ENCODE measurements at regions not wholly inside any gene's neighbourhood (a gene's known extent, or its start where the extent isn't known, plus 50 kb on each side); places are given as distances from the start of the nearest gene placed in this dataset.
"Not testable (repeated sequence)": the region's sequence is repeated elsewhere in the genome, so short reads cannot be mapped to it uniquely, and the experiment has no call there.

- Histone ChIP-seq H3K36me3 (no peaks in the 10 kb centered on the region), H3K27me3 (no peaks in the 10 kb centered on the region), H3K4me1 (no peaks in the 10 kb centered on the region), H3K27ac (no peak overlapping the region), H3K9me3 (no peaks in the 10 kb centered on the region), H3K4me3 (no peak overlapping the region)
- TF ChIP-seq, protein P1, sequence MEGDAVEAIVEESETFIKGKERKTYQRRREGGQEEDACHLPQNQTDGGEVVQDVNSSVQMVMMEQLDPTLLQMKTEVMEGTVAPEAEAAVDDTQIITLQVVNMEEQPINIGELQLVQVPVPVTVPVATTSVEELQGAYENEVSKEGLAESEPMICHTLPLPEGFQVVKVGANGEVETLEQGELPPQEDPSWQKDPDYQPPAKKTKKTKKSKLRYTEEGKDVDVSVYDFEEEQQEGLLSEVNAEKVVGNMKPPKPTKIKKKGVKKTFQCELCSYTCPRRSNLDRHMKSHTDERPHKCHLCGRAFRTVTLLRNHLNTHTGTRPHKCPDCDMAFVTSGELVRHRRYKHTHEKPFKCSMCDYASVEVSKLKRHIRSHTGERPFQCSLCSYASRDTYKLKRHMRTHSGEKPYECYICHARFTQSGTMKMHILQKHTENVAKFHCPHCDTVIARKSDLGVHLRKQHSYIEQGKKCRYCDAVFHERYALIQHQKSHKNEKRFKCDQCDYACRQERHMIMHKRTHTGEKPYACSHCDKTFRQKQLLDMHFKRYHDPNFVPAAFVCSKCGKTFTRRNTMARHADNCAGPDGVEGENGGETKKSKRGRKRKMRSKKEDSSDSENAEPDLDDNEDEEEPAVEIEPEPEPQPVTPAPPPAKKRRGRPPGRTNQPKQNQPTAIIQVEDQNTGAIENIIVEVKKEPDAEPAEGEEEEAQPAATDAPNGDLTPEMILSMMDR (IDR thresholded peaks at IDR 0.05) = no peak
- intact Hi-C loops (cut with DNase I; ENCODE audit: low total_unique reads) = no loop called here
- DNase-seq (ENCODE audit: low spot score in 2 of 2) = no peak
Measured at GRCh38 chr6:81353262-81353661, 399.2 kb downstream of the TENT5A start.

DNA sequence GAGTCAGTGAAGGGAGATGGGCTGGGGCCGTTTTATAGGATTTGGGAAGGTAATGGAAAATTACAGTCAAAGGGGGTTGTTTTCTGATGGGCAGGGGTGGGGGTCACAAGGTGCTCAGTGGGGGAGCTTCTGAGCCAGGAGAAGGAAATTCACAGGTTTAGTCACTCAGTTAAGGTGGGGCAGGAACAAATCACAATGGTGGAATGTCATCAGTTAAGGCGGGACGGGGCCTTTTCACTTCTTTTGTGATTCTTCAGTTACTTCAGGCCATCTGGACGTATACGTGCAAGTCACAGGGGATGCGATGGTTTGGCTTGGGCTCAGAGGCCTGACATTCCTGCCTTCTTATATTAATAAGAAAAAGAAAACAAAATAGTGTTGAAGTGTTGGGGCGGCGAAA, 408.5 kb downstream of the TENT5A start:
- intact Hi-C loops (cut with DNase I; ENCODE audit: low total_unique reads) = loop anchor here (5.0 kb wide), 1 partner anchor 887 kb away; no protein-coding TSS in a partner anchor
- not testable (repeated sequence) for H3K27ac ChIP-seq; H3K4me1 ChIP-seq; H3K9me3 ChIP-seq; H3K36me3 ChIP-seq; DNase-seq (ENCODE audit: low spot score in 2 of 2); H3K4me3 ChIP-seq; H3K27me3 ChIP-seq

DNA sequence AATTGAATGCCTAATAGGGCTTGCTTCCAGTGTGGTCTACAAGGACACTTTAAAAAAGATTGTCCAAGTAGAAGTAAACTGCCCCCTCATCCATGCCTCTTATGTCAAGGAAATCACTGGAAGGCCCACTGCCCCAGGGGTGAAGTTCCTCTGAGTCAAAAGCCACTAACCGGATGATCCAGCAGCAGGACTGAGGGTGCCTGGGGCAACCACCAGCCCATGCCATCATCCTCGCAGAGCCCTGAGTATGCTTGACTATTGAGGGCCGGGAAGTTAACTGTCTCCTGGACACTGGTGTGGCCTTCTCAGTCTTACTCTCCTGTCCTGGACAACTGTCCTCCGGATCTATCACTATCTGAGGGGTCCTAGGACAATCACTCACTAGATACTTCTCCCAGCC, 411.5 kb downstream of the TENT5A start:
- Histone ChIP-seq H3K4me1 (no peaks in the 10 kb centered on the region), H3K9me3 (no peaks in the 10 kb centered on the region), H3K36me3 (no peaks in the 10 kb centered on the region), H3K27me3 (no peaks in the 10 kb centered on the region), H3K4me3 (no peak overlapping the region), H3K27ac (no peak overlapping the region)
- intact Hi-C loops (cut with DNase I; ENCODE audit: low total_unique reads) = loop anchor here (5.0 kb wide), 1 partner anchor 884 kb away; no protein-coding TSS in a partner anchor
- no peak for TF ChIP-seq POLR2AphosphoS5 (IDR thresholded peaks at IDR 0.05)
- TF ChIP-seq, protein P1 (IDR thresholded peaks at IDR 0.05) = no peak
- TF ChIP-seq POLR2A (IDR thresholded peaks at IDR 0.05) = no peak
- no peak for DNase-seq (ENCODE audit: low spot score in 2 of 2)

- Histone ChIP-seq H3K4me3 (no peak overlapping the region), H3K4me1 (no peaks in the 10 kb centered on the region), H3K9me3 (no peaks in the 10 kb centered on the region), H3K27ac (no peak overlapping the region), H3K36me3 (no peaks in the 10 kb centered on the region), H3K27me3 (no peaks in the 10 kb centered on the region)
- DNase-seq (ENCODE audit: low spot score in 2 of 2) = no peak
- TF ChIP-seq, protein P1 (IDR thresholded peaks at IDR 0.05) = no peak
- TF ChIP-seq POLR2A (IDR thresholded peaks at IDR 0.05) (no peak), POLR2AphosphoS5 (IDR thresholded peaks at IDR 0.05) (no peak)
- intact Hi-C loops (cut with DNase I; ENCODE audit: low total_unique reads) = no loop called here
Measured at GRCh38 chr6:81331526-81331925, 421.0 kb downstream of the TENT5A start.

GRCh38 chr6:81328700-81329099, 423.8 kb downstream of the TENT5A start:
- no peak for DNase-seq (ENCODE audit: low spot score in 2 of 2)
- H3K36me3 ChIP-seq = no peaks in the 10 kb centered on the region
- no peak overlapping the region for H3K27ac ChIP-seq
- no peaks in the 10 kb centered on the region for H3K9me3 ChIP-seq
- H3K4me3 ChIP-seq = no peak overlapping the region
- no peaks in the 10 kb centered on the region for H3K27me3 ChIP-seq
- intact Hi-C loops (cut with DNase I; ENCODE audit: low total_unique reads) = no loop called here
- no peaks in the 10 kb centered on the region for H3K4me1 ChIP-seq
- TF ChIP-seq, protein P1 (IDR thresholded peaks at IDR 0.05) = no peak
- no peak for TF ChIP-seq POLR2A (IDR thresholded peaks at IDR 0.05)
- no peak for TF ChIP-seq POLR2AphosphoS5 (IDR thresholded peaks at IDR 0.05)

- intact Hi-C loops (cut with DNase I; ENCODE audit: low total_unique reads) = no loop called here
- Histone ChIP-seq H3K36me3 (no peaks in the 10 kb centered on the region), H3K9me3 (no peaks in the 10 kb centered on the region), H3K27ac (no peak overlapping the region), H3K27me3 (no peaks in the 10 kb centered on the region), H3K4me1 (no peaks in the 10 kb centered on the region), H3K4me3 (no peak overlapping the region)
- TF ChIP-seq POLR2AphosphoS5 (IDR thresholded peaks at IDR 0.05) = no peak
- no peak for TF ChIP-seq POLR2A (IDR thresholded peaks at IDR 0.05)
- TF ChIP-seq, protein P1 (IDR thresholded peaks at IDR 0.05) = no peak
- DNase-seq (ENCODE audit: low spot score in 2 of 2) = no peak
Measured at GRCh38 chr6:81326881-81327561, 425.5 kb downstream of the TENT5A start.
